HG03196 (cell line): ENCODE measurements at regions not wholly inside any gene's neighbourhood (a gene's known extent, or its start where the extent isn't known, plus 50 kb on each side); places are given as distances from the start of the nearest gene placed in this dataset.

Experiments used
- ATAC-seq: cut with Tn5 transposase; IDR thresholded peaks from one replicate; pipeline ENCODE4 v1.9.1; 2021; ENCODE audit not compliant: unreplicated experiment

GRCh38 chr13:72534951-72535640, 192.3 kb downstream of the MZT1 start:
- no peak for ATAC-seq

- no peak for ATAC-seq
These were observed 197.0 kb downstream of the MZT1 start for GRCh38 chr13:72530471-72530870.

- no peak for ATAC-seq
These were observed 200.1 kb downstream of the MZT1 start for GRCh38 chr13:72527333-72527732.

- ATAC-seq, result no peak
These were observed 203.8 kb downstream of the MZT1 start for GRCh38 chr13:72523593-72523992.

- ATAC-seq, result no peak
These were observed 204.4 kb downstream of the MZT1 start for GRCh38 chr13:72523049-72523448.

- no peak for ATAC-seq
These were observed 205.3 kb downstream of the MZT1 start for GRCh38 chr13:72521940-72522661.

- ATAC-seq, result no peak
These were observed 213.3 kb downstream of the MZT1 start for GRCh38 chr13:72514146-72514545.

- ATAC-seq, result no peak
These were observed 219.0 kb downstream of the MZT1 start for GRCh38 chr13:72508392-72508791.

GRCh38 chr13:72507416-72508199, 219.8 kb downstream of the MZT1 start:
- no peak for ATAC-seq

GRCh38 chr13:72506706-72507105, 220.7 kb downstream of the MZT1 start:
- no peak for ATAC-seq

GRCh38 chr13:72505376-72505775, 222.1 kb downstream of the MZT1 start:
- ATAC-seq, result no peak

GRCh38 chr13:72504131-72504841, 223.1 kb downstream of the MZT1 start:
- ATAC-seq, result no peak

GRCh38 chr13:72500851-72501250, 226.6 kb downstream of the MZT1 start:
- ATAC-seq, result no peak

GRCh38 chr13:72495681-72496080, 231.7 kb downstream of the MZT1 start:
- no peak for ATAC-seq

- no peak for ATAC-seq
These were observed 237.7 kb downstream of the MZT1 start for GRCh38 chr13:72489751-72490150.

GRCh38 chr13:72473321-72473720, 254.1 kb downstream of the MZT1 start:
- no peak for ATAC-seq

- ATAC-seq, result no peak
These were observed 257.5 kb downstream of the MZT1 start for GRCh38 chr13:72469906-72470305.

- no peak for ATAC-seq
These were observed 263.9 kb downstream of the MZT1 start for GRCh38 chr13:72463561-72463960.

GRCh38 chr13:72462726-72463125, 264.7 kb downstream of the MZT1 start:
- ATAC-seq, result no peak

- ATAC-seq, result no peak
These were observed 265.3 kb downstream of the MZT1 start for GRCh38 chr13:72462166-72462565.

GRCh38 chr13:72458701-72459100, 268.7 kb downstream of the MZT1 start:
- no peak for ATAC-seq
